ENCODE measurements at regions not wholly inside any gene's neighbourhood (a gene's known extent, or its start where the extent isn't known, plus 50 kb on each side); places are given as distances from the start of the nearest gene placed in this dataset.

GRCh38 chr9:1332156-1332555 lies 282.0 kb downstream of the DMRT2 start:
- TF ChIP-seq POLR2AphosphoS5 (IDR thresholded peaks at IDR 0.05; ENCODE audit: low read depth, low read length) (no peak), SIN3A (IDR thresholded peaks at IDR 0.05; ENCODE audit: borderline replicate concordance, low read depth, low read length) (no peak), CTCF (IDR thresholded peaks at IDR 0.05) (no peak), TEAD4 (IDR thresholded peaks at IDR 0.05; ENCODE audit: borderline replicate concordance, insufficient read depth) (no peak), SMC3 (IDR thresholded peaks at IDR 0.05; ENCODE audit: low read depth, low read length) (no peak), MAX (IDR thresholded peaks at IDR 0.05; ENCODE audit: low read depth) (no peak), GABPA (IDR thresholded peaks at IDR 0.05; ENCODE audit: low read depth) (no peak), YY1 (IDR thresholded peaks at IDR 0.05; ENCODE audit: low read depth) (no peak), RAD21 (IDR thresholded peaks at IDR 0.05; ENCODE audit: low read length) (no peak)
